Spleen (tissue), 7 donors: ENCODE measurements at regions not wholly inside any gene's neighbourhood (a gene's known extent, or its start where the extent isn't known, plus 50 kb on each side); places are given as distances from the start of the nearest gene placed in this dataset.

Experiments used
- CTCF ChIP-seq, 11 experiments: fragments of 200-600 bp in 7 of 11; fragments of 450-650 bp in 4 of 11; sonication (generic) in 4 of 11; IDR thresholded peaks in 8 of 11; conservative IDR thresholded peaks in 3 of 11; 1 replicate in 7 of 11; 2 replicates in 4 of 11; pipeline versions ENCODE4 v1.4.0 to v1.8.0; 2016 to 2021; ENCODE audit warnings: antibody characterized with exemption in 11 of 11, inconsistent platforms in 4 of 11, mild to moderate bottlenecking in 1 of 11
- POLR2A ChIP-seq, 3 donors: fragments of 450-650 bp; IDR thresholded peaks; one replicate each; pipeline ENCODE4 v1.5.1; 2017; ENCODE audit warnings: antibody characterized with exemption in 3 of 3, mild to moderate bottlenecking in 1 of 3
- donor health status: DM: no; HTN: no; CAD: no; lungs with moderate emphysema.
- donor health status: DM: no; HTN: no; CAD: no.
- donor health status: DM: no; HTN: no; CAD: no.

GRCh38 chr14:103206023-103206481, 82.8 kb downstream of the TNFAIP2 start:
- TF ChIP-seq CTCF (IDR thresholded peaks at IDR 0.05 in 8 of 11, conservative IDR thresholded peaks at IDR 0.05 in 3 of 11), result no peak
- TF ChIP-seq POLR2A (IDR thresholded peaks at IDR 0.05), result no peak
